A673 (cell line): ENCODE measurements at regions not wholly inside any gene's neighbourhood (a gene's known extent, or its start where the extent isn't known, plus 50 kb on each side); places are given as distances from the start of the nearest gene placed in this dataset.

Experiments used
- BruUV-seq: library from RNA; stranded (reverse); fragments of 400-500 nt; replicated peaks from 2 replicates; lab custom pipeline; 2021; lab: Mats Ljungman, UMichigan
- CTCF ChIA-PET: fragments of 300-600 bp; sonication (Branson Sonifier 250); formaldehyde crosslinking; loops from one replicate; lab custom pipeline; 2022; ENCODE audit warnings: antibody characterized with exemption; lab: Charles Lee
- POLR2A ChIA-PET: fragments of 300-600 bp; sonication (Branson Sonifier 250); formaldehyde crosslinking; loops from one replicate; lab custom pipeline; 2022; ENCODE audit warnings: antibody characterized with exemption; ENCODE audit not compliant: low non-redundant PET; lab: Charles Lee
- DNase-seq: peaks from one replicate; pipeline ENCODE4 v3.0.0-alpha.2; 2015; ENCODE audit warnings: low spot score
- H3K27ac ChIP-seq: fragments of 200-600 bp; sonication (generic); 2 replicates; pipeline ENCODE4 v1.5.1; 2016; ENCODE audit warnings: mixed run types, low read depth, mild to moderate bottlenecking, mixed read lengths, antibody characterized with exemption, low read length; ENCODE audit not compliant: poor library complexity, severe bottlenecking
- H3K27me3 ChIP-seq: fragments of 200-600 bp; sonication (generic); replicated peaks from 2 replicates; pipeline ENCODE4 v1.6.1; 2017; ENCODE audit warnings: mixed run types, low read depth, mild to moderate bottlenecking, mixed read lengths, antibody characterized with exemption, low read length; ENCODE audit not compliant: insufficient read depth, poor library complexity
- H3K36me3 ChIP-seq: fragments of 200-600 bp; sonication (generic); 2 replicates; pipeline ENCODE4 v1.6.1; 2016; ENCODE audit warnings: mixed run types, mild to moderate bottlenecking, mixed read lengths, antibody characterized with exemption, low read length; ENCODE audit not compliant: insufficient read depth, poor library complexity, severe bottlenecking
- H3K4me1 ChIP-seq: fragments of 200-600 bp; sonication (generic); 2 replicates; pipeline ENCODE4 v1.6.1; 2017; ENCODE audit warnings: mixed run types, mild to moderate bottlenecking, mixed read lengths, antibody characterized with exemption, low read length; ENCODE audit not compliant: insufficient read depth, poor library complexity, severe bottlenecking
- H3K4me3 ChIP-seq: fragments of 200-600 bp; sonication (generic); 2 replicates; pipeline ENCODE4 v1.5.1; 2016; ENCODE audit warnings: low read depth, mixed run types, mild to moderate bottlenecking, mixed read lengths, low read length; ENCODE audit not compliant: poor library complexity, severe bottlenecking
- H3K9me3 ChIP-seq: fragments of 200-600 bp; sonication (generic); 2 replicates; pipeline ENCODE4 v1.6.1; 2016; ENCODE audit warnings: mixed run types, low read depth, mild to moderate bottlenecking, mixed read lengths, antibody characterized with exemption, low read length; ENCODE audit not compliant: poor library complexity, severe bottlenecking
- CTCF ChIP-seq: fragments of 300-800, 200-600 bp; sonication (generic); conservative IDR thresholded peaks from 2 replicates; pipeline ENCODE4 v1.5.1; 2017; ENCODE audit warnings: low read depth, mild to moderate bottlenecking, antibody characterized with exemption, low read length, moderate library complexity, mixed read lengths
- EZH2 ChIP-seq: fragments of 200-600 bp; sonication (generic); IDR thresholded peaks from 2 replicates; pipeline ENCODE4 v1.6.1; 2017; ENCODE audit warnings: borderline replicate concordance, low read depth, mild to moderate bottlenecking, mixed read lengths, antibody characterized with exemption, low read length; ENCODE audit not compliant: poor library complexity, severe bottlenecking
- intact Hi-C: fragments of 100-400 bp; cut with micrococcal nuclease; formaldehyde crosslinking; loops from one replicate; pipeline ENCODE4 v1.10.0; 2022; ENCODE audit not compliant: unreplicated experiment

GRCh38 chr13:77431449-77431848, 104.1 kb upstream of the SCEL start:
- no peaks in the 10 kb centered on the region for H3K4me1 ChIP-seq
- ChIA-PET POLR2A (no interaction called here), CTCF (no interaction called here)
- intact Hi-C loops = no loop called here
- H3K36me3 ChIP-seq = no peaks in the 10 kb centered on the region
- no peak overlapping the region for H3K27ac ChIP-seq
- TF ChIP-seq CTCF (no peak), EZH2 (no peak)
- BruUV-seq = no TSS peak
- H3K9me3 ChIP-seq = no peaks in the 10 kb centered on the region
- no peaks in the 10 kb centered on the region for H3K27me3 ChIP-seq
- no peak for DNase-seq
- H3K4me3 ChIP-seq = no peak overlapping the region

- no peak for DNase-seq
- BruUV-seq = no TSS peak
- CTCF ChIA-PET = no interaction called here
- H3K27me3 ChIP-seq = no peaks in the 10 kb centered on the region
- no peak overlapping the region for H3K4me3 ChIP-seq
- H3K4me1 ChIP-seq = no peaks in the 10 kb centered on the region
- H3K9me3 ChIP-seq = no peaks in the 10 kb centered on the region
- POLR2A ChIA-PET = interaction anchor here (0.6 kb wide), 1 partner anchor 243 kb away, joined by 26 read pairs; no protein-coding TSS in a partner anchor
- intact Hi-C loops = no loop called here
- no peak for TF ChIP-seq EZH2
- no peak for TF ChIP-seq CTCF
- no peak overlapping the region for H3K27ac ChIP-seq
- H3K36me3 ChIP-seq = no peaks in the 10 kb centered on the region
These were observed 103.6 kb upstream of the MYCBP2 start for GRCh38 chr13:77430377-77430951.

GRCh38 chr13:77429320-77430142, 102.6 kb upstream of the MYCBP2 start:
- Histone ChIP-seq H3K4me1 (no peaks in the 10 kb centered on the region), H3K9me3 (no peaks in the 10 kb centered on the region), H3K27ac (no peak overlapping the region), H3K36me3 (no peaks in the 10 kb centered on the region), H3K4me3 (no peak overlapping the region), H3K27me3 (no peaks in the 10 kb centered on the region)
- POLR2A ChIA-PET = interaction anchor here (0.6 kb wide), 1 partner anchor 242 kb away, joined by 26 read pairs; no protein-coding TSS in a partner anchor
- no TSS peak for BruUV-seq
- no peak for DNase-seq
- CTCF ChIA-PET = no interaction called here
- no peak for TF ChIP-seq CTCF
- TF ChIP-seq EZH2 = no peak
- intact Hi-C loops = no loop called here
